Pancreas (tissue), 10 donors: ENCODE measurements at regions not wholly inside any gene's neighbourhood (a gene's known extent, or its start where the extent isn't known, plus 50 kb on each side); places are given as distances from the start of the nearest gene placed in this dataset.

ENCODE experiments used
- ATAC-seq, 4 donors: fragments of 200-7000 bp; cut with Tn5 transposase; one replicate each; pipeline versions ENCODE4 v1.8.0 to v1.9.1; 2020; ENCODE audit warnings: mild to moderate bottlenecking in 4 of 4, moderate library complexity in 4 of 4
- DNase-seq, 6 donors: peaks; one replicate each; pipeline ENCODE4 v3.0.0-alpha.2; 2020
- FAIRE-seq: peaks from 2 replicates; lab custom pipeline; 2012; peaks lifted over from hg19 to GRCh38; lab: Jason Lieb, UNC
- H3K27ac ChIP-seq, 4 donors: fragments of 200-600 bp; sonication (generic); 1 replicate in 3 of 4; 2 replicates in 1 of 4; pipeline versions ENCODE4 v1.5.0 to v1.8.0; 2020
- H3K27me3 ChIP-seq, 4 donors: fragments of 200-600 bp; one replicate each; pipeline ENCODE4 v1.8.0; 2021
- H3K36me3 ChIP-seq, 3 donors: fragments of 200-600 bp; sonication (generic) in 1 of 3; one replicate each; pipeline versions ENCODE4 v1.5.0 to v1.8.0; 2020 to 2021
- H3K4me1 ChIP-seq, 3 donors: fragments of 200-600 bp; one replicate each; pipeline ENCODE4 v1.8.0; 2021
- H3K4me3 ChIP-seq, 4 donors: fragments of 200-600 bp; sonication (generic) in 2 of 4; one replicate each; pipeline versions ENCODE4 v1.5.0 to v1.8.0; 2020 to 2021
- H3K9me3 ChIP-seq, 4 donors: fragments of 200-600 bp; one replicate each; pipeline ENCODE4 v1.8.0; 2021
- CTCF ChIP-seq, 4 donors: fragments of 200-600 bp; sonication (generic) in 3 of 4; IDR thresholded peaks; one replicate each; pipeline versions ENCODE4 v1.5.0 to v1.8.0; 2021; ENCODE audit warnings: antibody characterized with exemption in 4 of 4
- WGBS, 2 donors: extraction: QIAGEN DNeasy Blood & Tissue Kit; methylation state at CpG; one replicate each; pipeline ENCODE4 v1.1.7; 2013; 5-methylcytosine and 5-hydroxymethylcytosine counted together
- intact Hi-C, 3 donors: fragments of 100-400 bp; cut with DNase I; formaldehyde crosslinking; loops; one replicate each; pipeline versions ENCODE4 v1.11.1 to v1.14.2; 2022
- donor health status: healthy with polysubstance abuse.
- donor health status: DM: no; HTN: no; CAD: no; lungs with moderate emphysema.
- donor health status: DM: no; HTN: no; CAD: no.
- donor health status: control.
- donor health status: control.
- donor health status: Bipolar disorder and iron deficiency.
- donor health status: DM: yes; HTN: yes; CAD: no.
- donor health status: DM: no; HTN: no; CAD: no.
- donor health status: DM: no; HTN: no; CAD: no.
- donor health status: DM: yes; HTN: yes; CAD: no.

- intact Hi-C loops, result no loop called here
- no peak overlapping the region for H3K27ac ChIP-seq
- no peaks in the 10 kb centered on the region for H3K4me1 ChIP-seq
- H3K27me3 ChIP-seq, result no peaks in the 10 kb centered on the region
- 52 to 65% methylated on average over 1 of the region's 1 CpG for WGBS, 2 donors
- FAIRE-seq, result no peak
- H3K36me3 ChIP-seq, result no peaks in the 10 kb centered on the region
- no peak for ATAC-seq
- no peak for TF ChIP-seq CTCF (IDR thresholded peaks at IDR 0.05)
- no peak for DNase-seq
- H3K9me3 ChIP-seq, result no peaks in the 10 kb centered on the region
- H3K4me3 ChIP-seq, result no peak overlapping the region
Observed at GRCh38 chr14:98309591-98309990, 962.4 kb downstream of the BCL11B start.

- Histone ChIP-seq H3K27ac (no peak overlapping the region), H3K36me3 (no peaks in the 10 kb centered on the region), H3K4me1 (no peaks in the 10 kb centered on the region), H3K4me3 (no peak overlapping the region), H3K9me3 (no peaks in the 10 kb centered on the region), H3K27me3 (no peaks in the 10 kb centered on the region)
- ATAC-seq (no peak), FAIRE-seq (no peak), DNase-seq (no peak)
- 43 to 67% methylated on average over 1 of the region's 1 CpG for WGBS, 2 donors
- no peak for TF ChIP-seq CTCF (IDR thresholded peaks at IDR 0.05)
- intact Hi-C loops, result no loop called here
Observed at GRCh38 chr14:98312006-98312405, 960.0 kb downstream of the BCL11B start.

- DNase-seq, result no peak
- no peaks in the 10 kb centered on the region for H3K27me3 ChIP-seq
- H3K9me3 ChIP-seq, result peaks cover 0 to 2% (median 0%) of the 10 kb centered on the region in 4 donors
- TF ChIP-seq CTCF (IDR thresholded peaks at IDR 0.05), result no peak
- FAIRE-seq, result no peak
- no peaks in the 10 kb centered on the region for H3K36me3 ChIP-seq
- 59% methylated on average over 3 of the region's 3 CpGs for WGBS, 2 donors
- no peak overlapping the region for H3K27ac ChIP-seq
- no peak for ATAC-seq
- no peaks in the 10 kb centered on the region for H3K4me1 ChIP-seq
- no peak overlapping the region for H3K4me3 ChIP-seq
- intact Hi-C loops, result no loop called here
Observed at GRCh38 chr14:98321841-98322240, 950.2 kb downstream of the BCL11B start.

GRCh38 chr14:98323836-98324235 is 948.2 kb downstream of the BCL11B start:
- H3K27ac ChIP-seq, result no peak overlapping the region
- DNase-seq (no peak), FAIRE-seq (no peak), ATAC-seq (no peak)
- H3K4me3 ChIP-seq, result no peak overlapping the region
- H3K36me3 ChIP-seq, result no peaks in the 10 kb centered on the region
- H3K4me1 ChIP-seq, result no peaks in the 10 kb centered on the region
- no peaks in the 10 kb centered on the region for H3K27me3 ChIP-seq
- peaks cover 0 to 2% (median 0%) of the 10 kb centered on the region in 4 donors for H3K9me3 ChIP-seq
- no peak for TF ChIP-seq CTCF (IDR thresholded peaks at IDR 0.05)
- 73 to 83% methylated on average over 2 of the region's 2 CpGs for WGBS, 2 donors
- intact Hi-C loops, result no loop called here

GRCh38 chr14:98325761-98326160 is 946.2 kb downstream of the BCL11B start:
- Histone ChIP-seq H3K27ac (no peak overlapping the region), H3K27me3 (no peaks in the 10 kb centered on the region), H3K4me1 (no peaks in the 10 kb centered on the region), H3K36me3 (no peaks in the 10 kb centered on the region), H3K4me3 (no peak overlapping the region), H3K9me3 (no peaks in the 10 kb centered on the region)
- no peak for TF ChIP-seq CTCF (IDR thresholded peaks at IDR 0.05)
- ATAC-seq (peak; percentile 43 to 75 (median 49)), FAIRE-seq (no peak), DNase-seq (no peak)
- WGBS, 2 donors, result 19% methylated on average over 1 of the region's 1 CpG
- intact Hi-C loops, result no loop called here
